ENCODE measurements at regions not wholly inside any gene's neighbourhood (a gene's known extent, or its start where the extent isn't known, plus 50 kb on each side); places are given as distances from the start of the nearest gene placed in this dataset.

DNA sequence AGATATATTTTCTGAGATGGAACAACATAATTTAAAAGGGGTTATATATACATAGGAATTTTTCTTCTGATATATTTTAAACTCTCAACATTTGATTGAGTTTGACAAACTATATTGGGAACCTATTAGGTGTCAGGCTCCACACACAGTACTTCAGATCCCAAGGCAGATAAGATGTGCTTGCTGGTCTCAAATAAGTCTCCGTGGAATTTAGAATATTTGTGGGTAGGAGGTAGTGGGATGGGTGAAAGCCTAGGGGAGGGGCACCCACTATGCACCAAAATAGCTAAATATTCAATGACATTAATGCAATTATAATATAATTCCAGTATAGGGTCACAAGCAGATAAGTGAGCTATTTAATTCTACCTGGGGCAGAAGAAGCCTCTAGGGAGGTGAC lies 81.5 kb downstream of the ARL4A start:
- TF ChIP-seq, protein P1, sequence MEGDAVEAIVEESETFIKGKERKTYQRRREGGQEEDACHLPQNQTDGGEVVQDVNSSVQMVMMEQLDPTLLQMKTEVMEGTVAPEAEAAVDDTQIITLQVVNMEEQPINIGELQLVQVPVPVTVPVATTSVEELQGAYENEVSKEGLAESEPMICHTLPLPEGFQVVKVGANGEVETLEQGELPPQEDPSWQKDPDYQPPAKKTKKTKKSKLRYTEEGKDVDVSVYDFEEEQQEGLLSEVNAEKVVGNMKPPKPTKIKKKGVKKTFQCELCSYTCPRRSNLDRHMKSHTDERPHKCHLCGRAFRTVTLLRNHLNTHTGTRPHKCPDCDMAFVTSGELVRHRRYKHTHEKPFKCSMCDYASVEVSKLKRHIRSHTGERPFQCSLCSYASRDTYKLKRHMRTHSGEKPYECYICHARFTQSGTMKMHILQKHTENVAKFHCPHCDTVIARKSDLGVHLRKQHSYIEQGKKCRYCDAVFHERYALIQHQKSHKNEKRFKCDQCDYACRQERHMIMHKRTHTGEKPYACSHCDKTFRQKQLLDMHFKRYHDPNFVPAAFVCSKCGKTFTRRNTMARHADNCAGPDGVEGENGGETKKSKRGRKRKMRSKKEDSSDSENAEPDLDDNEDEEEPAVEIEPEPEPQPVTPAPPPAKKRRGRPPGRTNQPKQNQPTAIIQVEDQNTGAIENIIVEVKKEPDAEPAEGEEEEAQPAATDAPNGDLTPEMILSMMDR (IDR thresholded peaks at IDR 0.05; ENCODE audit: insufficient read depth, low read length), result no peak
- TF ChIP-seq, protein P2, sequence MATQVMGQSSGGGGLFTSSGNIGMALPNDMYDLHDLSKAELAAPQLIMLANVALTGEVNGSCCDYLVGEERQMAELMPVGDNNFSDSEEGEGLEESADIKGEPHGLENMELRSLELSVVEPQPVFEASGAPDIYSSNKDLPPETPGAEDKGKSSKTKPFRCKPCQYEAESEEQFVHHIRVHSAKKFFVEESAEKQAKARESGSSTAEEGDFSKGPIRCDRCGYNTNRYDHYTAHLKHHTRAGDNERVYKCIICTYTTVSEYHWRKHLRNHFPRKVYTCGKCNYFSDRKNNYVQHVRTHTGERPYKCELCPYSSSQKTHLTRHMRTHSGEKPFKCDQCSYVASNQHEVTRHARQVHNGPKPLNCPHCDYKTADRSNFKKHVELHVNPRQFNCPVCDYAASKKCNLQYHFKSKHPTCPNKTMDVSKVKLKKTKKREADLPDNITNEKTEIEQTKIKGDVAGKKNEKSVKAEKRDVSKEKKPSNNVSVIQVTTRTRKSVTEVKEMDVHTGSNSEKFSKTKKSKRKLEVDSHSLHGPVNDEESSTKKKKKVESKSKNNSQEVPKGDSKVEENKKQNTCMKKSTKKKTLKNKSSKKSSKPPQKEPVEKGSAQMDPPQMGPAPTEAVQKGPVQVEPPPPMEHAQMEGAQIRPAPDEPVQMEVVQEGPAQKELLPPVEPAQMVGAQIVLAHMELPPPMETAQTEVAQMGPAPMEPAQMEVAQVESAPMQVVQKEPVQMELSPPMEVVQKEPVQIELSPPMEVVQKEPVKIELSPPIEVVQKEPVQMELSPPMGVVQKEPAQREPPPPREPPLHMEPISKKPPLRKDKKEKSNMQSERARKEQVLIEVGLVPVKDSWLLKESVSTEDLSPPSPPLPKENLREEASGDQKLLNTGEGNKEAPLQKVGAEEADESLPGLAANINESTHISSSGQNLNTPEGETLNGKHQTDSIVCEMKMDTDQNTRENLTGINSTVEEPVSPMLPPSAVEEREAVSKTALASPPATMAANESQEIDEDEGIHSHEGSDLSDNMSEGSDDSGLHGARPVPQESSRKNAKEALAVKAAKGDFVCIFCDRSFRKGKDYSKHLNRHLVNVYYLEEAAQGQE (IDR thresholded peaks at IDR 0.05; ENCODE audit: insufficient replicate concordance, low read depth), result no peak
- TF ChIP-seq POLR2AphosphoS5 (IDR thresholded peaks at IDR 0.05; ENCODE audit: low read depth) (no peak), GABPA (IDR thresholded peaks at IDR 0.05; ENCODE audit: low read depth) (no peak)
